Suprapubic skin (tissue), 4 donors: ENCODE measurements at regions not wholly inside any gene's neighbourhood (a gene's known extent, or its start where the extent isn't known, plus 50 kb on each side); places are given as distances from the start of the nearest gene placed in this dataset.

ENCODE experiments used
- POLR2A ChIP-seq, 2 donors: fragments of 450-650 bp; IDR thresholded peaks; one replicate each; pipeline ENCODE4 v1.6.1; 2017; ENCODE audit warnings: antibody characterized with exemption in 2 of 2, mild to moderate bottlenecking in 2 of 2, moderate library complexity in 2 of 2
- POLR2AphosphoS5 ChIP-seq, 3 donors: sonication (generic); formaldehyde crosslinking; IDR thresholded peaks; one replicate each; pipeline ENCODE4 v1.6.1; 2017; ENCODE audit warnings: antibody characterized with exemption in 3 of 3
- TF ChIP-seq, protein P1 (sequence below), 2 donors: fragments of 200-600 bp in 1 of 2; fragments of 450-650 bp in 1 of 2; sonication (generic) in 1 of 2; IDR thresholded peaks; one replicate each; pipeline ENCODE4 v1.5.1; 2016 to 2019; ENCODE audit warnings: antibody characterized with exemption in 2 of 2, mild to moderate bottlenecking in 1 of 2, moderate library complexity in 1 of 2

DNA sequence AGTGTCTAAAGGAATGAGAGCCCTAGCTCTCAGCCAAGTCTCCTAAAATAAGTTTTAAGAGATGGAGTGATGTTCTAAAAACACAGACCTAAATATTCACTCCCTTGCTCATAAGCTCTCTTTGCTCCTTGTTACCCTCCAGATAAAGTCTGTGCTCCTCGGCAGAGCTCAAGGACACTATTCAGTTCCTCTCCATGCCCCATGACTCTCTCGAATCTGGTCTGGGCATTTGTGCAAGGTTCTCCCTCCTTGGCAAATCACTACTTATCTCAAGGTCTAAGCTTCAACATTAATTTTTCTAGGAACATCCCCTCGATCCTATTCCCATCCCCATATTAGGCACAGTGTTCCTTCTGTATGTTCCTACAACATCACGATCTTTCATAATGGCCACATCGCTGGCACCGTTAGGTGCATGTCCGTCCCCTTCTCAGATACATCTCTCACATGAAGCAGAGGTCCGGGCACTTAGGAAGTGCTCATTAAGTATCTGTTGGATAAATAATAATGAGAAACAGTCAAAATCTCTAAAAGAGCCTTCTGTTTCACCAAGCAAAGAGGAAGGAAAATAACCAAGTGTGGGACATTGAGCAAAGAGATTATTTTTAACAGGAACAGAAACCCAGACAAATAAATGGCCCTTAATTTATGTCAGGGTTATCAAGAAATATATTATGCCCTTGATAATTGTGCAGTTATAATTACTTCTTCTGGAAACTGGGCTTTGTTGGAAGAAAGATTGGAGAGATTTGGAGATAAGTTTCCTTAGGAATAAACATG is 85.9 kb upstream of the HTR4 start:
- TF ChIP-seq POLR2AphosphoS5 (IDR thresholded peaks at IDR 0.05) = no peak
- TF ChIP-seq, protein P1, sequence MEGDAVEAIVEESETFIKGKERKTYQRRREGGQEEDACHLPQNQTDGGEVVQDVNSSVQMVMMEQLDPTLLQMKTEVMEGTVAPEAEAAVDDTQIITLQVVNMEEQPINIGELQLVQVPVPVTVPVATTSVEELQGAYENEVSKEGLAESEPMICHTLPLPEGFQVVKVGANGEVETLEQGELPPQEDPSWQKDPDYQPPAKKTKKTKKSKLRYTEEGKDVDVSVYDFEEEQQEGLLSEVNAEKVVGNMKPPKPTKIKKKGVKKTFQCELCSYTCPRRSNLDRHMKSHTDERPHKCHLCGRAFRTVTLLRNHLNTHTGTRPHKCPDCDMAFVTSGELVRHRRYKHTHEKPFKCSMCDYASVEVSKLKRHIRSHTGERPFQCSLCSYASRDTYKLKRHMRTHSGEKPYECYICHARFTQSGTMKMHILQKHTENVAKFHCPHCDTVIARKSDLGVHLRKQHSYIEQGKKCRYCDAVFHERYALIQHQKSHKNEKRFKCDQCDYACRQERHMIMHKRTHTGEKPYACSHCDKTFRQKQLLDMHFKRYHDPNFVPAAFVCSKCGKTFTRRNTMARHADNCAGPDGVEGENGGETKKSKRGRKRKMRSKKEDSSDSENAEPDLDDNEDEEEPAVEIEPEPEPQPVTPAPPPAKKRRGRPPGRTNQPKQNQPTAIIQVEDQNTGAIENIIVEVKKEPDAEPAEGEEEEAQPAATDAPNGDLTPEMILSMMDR (IDR thresholded peaks at IDR 0.05) = no peak
- no peak for TF ChIP-seq POLR2A (IDR thresholded peaks at IDR 0.05)
